ENCODE measurements at regions not wholly inside any gene's neighbourhood (a gene's known extent, or its start where the extent isn't known, plus 50 kb on each side); places are given as distances from the start of the nearest gene placed in this dataset.

GRCh38 chr12:83538361-83538965 lies 851.8 kb downstream of the TMTC2 start:
- Histone ChIP-seq H3K36me3 (no peaks in the 10 kb centered on the region), H3K27ac (replicated peaks) (no peak overlapping the region), H3K9me3 (replicated peaks) (no peaks in the 10 kb centered on the region), H3K4me1 (no peaks in the 10 kb centered on the region), H3K4me3 (no peak overlapping the region), H3K27me3 (ENCODE audit: low read depth) (no peaks in the 10 kb centered on the region)
- DNase-seq, result no peak
- TF ChIP-seq CTCF (IDR thresholded peaks at IDR 0.05; ENCODE audit: borderline replicate concordance), result no peak
- intact Hi-C loops (cut with micrococcal nuclease), result no loop called here

DNA sequence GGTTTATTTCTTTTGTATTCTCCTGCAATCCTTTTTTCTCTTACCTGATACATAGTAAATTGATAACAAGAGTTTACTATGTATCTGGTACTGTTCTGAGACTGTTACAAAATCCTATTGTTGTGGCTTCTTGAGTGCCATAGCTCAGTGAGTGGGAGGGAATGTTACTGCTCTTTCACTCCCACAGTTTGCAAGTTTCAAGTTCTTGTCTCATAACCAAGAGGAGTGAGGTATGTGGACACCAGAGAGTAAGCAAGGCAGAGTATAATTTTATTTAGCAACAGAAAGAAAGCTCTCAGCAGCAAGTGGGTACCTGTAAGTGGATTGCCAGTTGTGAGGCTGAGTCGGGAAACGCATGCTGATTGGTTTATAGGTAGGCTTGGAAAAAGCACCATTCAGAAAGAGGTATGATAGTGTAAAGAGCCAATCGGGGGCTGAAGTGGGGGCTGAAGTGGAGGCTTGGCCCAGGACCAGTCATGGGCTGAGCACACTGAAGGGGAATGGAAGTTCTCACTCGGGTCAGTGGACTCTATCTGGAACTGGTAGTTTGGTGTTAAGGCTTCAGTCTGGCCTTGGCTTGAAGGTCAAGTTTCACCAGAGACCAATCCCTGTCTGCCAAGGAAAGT lies 850.8 kb downstream of the TMTC2 start:
- H3K4me1 ChIP-seq, result no peaks in the 10 kb centered on the region
- H3K4me3 ChIP-seq, result no peak overlapping the region
- no peak for TF ChIP-seq CTCF (IDR thresholded peaks at IDR 0.05; ENCODE audit: borderline replicate concordance)
- no peaks in the 10 kb centered on the region for H3K9me3 ChIP-seq (replicated peaks)
- H3K36me3 ChIP-seq, result no peaks in the 10 kb centered on the region
- DNase-seq, result no peak
- no peaks in the 10 kb centered on the region for H3K27me3 ChIP-seq (ENCODE audit: low read depth)
- H3K27ac ChIP-seq (replicated peaks), result no peak overlapping the region
- intact Hi-C loops (cut with micrococcal nuclease), result no loop called here

DNA sequence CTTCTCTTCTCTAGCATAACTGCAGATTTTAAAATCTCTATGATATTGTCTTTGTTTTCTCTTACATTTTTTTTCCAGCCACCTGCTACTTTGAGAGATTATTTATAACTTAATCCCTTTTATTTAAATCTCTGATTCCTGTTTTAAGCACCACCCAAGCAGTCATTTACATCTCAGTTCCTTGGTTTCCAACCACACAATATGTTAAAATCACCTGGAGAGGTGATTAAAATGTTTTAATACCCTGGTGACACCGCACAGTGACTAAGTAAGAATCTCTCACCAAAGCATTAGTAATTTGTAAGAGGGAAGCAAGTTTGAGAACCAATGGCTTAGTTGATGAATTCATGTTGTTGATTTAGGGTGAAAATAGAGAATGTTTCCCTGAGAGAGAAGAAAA lies 849.8 kb downstream of the TMTC2 start:
- Histone ChIP-seq H3K4me1 (no peaks in the 10 kb centered on the region), H3K27ac (replicated peaks) (no peak overlapping the region), H3K36me3 (no peaks in the 10 kb centered on the region), H3K9me3 (replicated peaks) (no peaks in the 10 kb centered on the region), H3K4me3 (no peak overlapping the region), H3K27me3 (ENCODE audit: low read depth) (no peaks in the 10 kb centered on the region)
- DNase-seq, result no peak
- intact Hi-C loops (cut with micrococcal nuclease), result no loop called here
- TF ChIP-seq CTCF (IDR thresholded peaks at IDR 0.05; ENCODE audit: borderline replicate concordance), result no peak

GRCh38 chr12:83528571-83528970 lies 841.9 kb downstream of the TMTC2 start:
- no peak for TF ChIP-seq CTCF (IDR thresholded peaks at IDR 0.05; ENCODE audit: borderline replicate concordance)
- Histone ChIP-seq H3K9me3 (replicated peaks) (no peaks in the 10 kb centered on the region), H3K4me1 (no peaks in the 10 kb centered on the region), H3K36me3 (no peaks in the 10 kb centered on the region), H3K27me3 (ENCODE audit: low read depth) (no peaks in the 10 kb centered on the region), H3K4me3 (no peak overlapping the region), H3K27ac (replicated peaks) (no peak overlapping the region)
- intact Hi-C loops (cut with micrococcal nuclease), result no loop called here
- no peak for DNase-seq

- DNase-seq, result no peak
- intact Hi-C loops (cut with micrococcal nuclease), result no loop called here
- Histone ChIP-seq H3K9me3 (replicated peaks) (no peaks in the 10 kb centered on the region), H3K36me3 (no peaks in the 10 kb centered on the region), H3K4me3 (no peak overlapping the region), H3K4me1 (no peaks in the 10 kb centered on the region), H3K27me3 (ENCODE audit: low read depth) (no peaks in the 10 kb centered on the region), H3K27ac (replicated peaks) (no peak overlapping the region)
- no peak for TF ChIP-seq CTCF (IDR thresholded peaks at IDR 0.05; ENCODE audit: borderline replicate concordance)
Measured at GRCh38 chr12:83527810-83528209, 841.1 kb downstream of the TMTC2 start.
